ENCODE measurements at regions not wholly inside any gene's neighbourhood (a gene's known extent, or its start where the extent isn't known, plus 50 kb on each side); places are given as distances from the start of the nearest gene placed in this dataset.

DNA sequence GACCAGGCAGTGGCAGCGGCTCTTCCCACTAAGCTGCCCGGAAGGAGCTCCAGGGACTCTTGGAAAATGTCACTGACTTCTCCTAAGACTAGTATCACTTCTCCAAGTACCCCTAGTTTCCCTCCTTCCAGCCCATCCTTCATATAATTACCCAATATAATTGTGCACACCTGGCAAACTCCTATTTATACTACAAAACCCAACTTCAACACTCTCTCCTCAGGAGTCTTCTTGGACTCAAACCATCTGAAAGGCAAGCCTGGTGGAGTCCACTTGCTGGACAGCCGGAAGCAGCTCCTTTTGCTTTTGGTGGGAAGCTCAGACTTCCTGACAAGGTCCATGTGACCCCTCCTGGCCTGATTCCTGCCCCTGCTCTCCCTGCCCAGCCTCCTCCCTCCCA lies 955.9 kb downstream of the TBC1D22A start:
- Histone ChIP-seq H3K9ac (ENCODE audit: low read length) (no peak overlapping the region), H3K36me3 (replicated peaks in 1 of 2; ENCODE audit: control extremely low read depth in 1 of 2, control insufficient read depth in 1 of 2, extremely low read depth in 1 of 2, insufficient read depth in 2 of 2, low read length in 1 of 2) (no peaks in the 10 kb centered on the region), H2AFZ (ENCODE audit: insufficient read depth, low read depth, low read length, poor library complexity, severe bottlenecking) (no peak overlapping the region), H3K9me3 (ENCODE audit: control extremely low read depth in 1 of 3, control insufficient read depth in 2 of 3, insufficient read depth in 1 of 3, low read length in 2 of 3) (peaks cover 0 to 7% (median 0%) of the 10 kb centered on the region in 3 donors), H3K4me3 (ENCODE audit: control extremely low read depth in 1 of 5, extremely low read depth in 1 of 5, insufficient read depth in 1 of 5, low read depth in 2 of 5, low read length in 4 of 5) (no peak overlapping the region), H3K27ac (ENCODE audit: low read length in 2 of 2) (no peak overlapping the region), H3K27me3 (replicated peaks in 1 of 4; ENCODE audit: control extremely low read depth in 1 of 4, control insufficient read depth in 3 of 4, insufficient read depth in 4 of 4, low read length in 3 of 4) (peaks cover 0 to 4% (median 0%) of the 10 kb centered on the region in 4 experiments), H3K4me1 (ENCODE audit: control insufficient read depth in 2 of 2, insufficient read depth in 2 of 2, low read length in 2 of 2) (no peaks in the 10 kb centered on the region), H4K20me1 (ENCODE audit: control insufficient read depth, insufficient read depth, low read length, poor library complexity, severe bottlenecking) (no peaks in the 10 kb centered on the region), H3K4me2 (replicated peaks; ENCODE audit: low read depth, low read length, poor library complexity, severe bottlenecking) (no peak overlapping the region), H3K79me2 (ENCODE audit: control insufficient read depth, insufficient read depth, low read length) (no peaks in the 10 kb centered on the region)
- H3K4me1 Mint-ChIP-seq = no peaks in the 10 kb centered on the region
- ChIA-PET CTCF (no interaction called here), POLR2A (no interaction called here)
- WGBS (ENCODE audit: insufficient coverage) = 81% methylated on average over 3 of the region's 3 CpGs
- ATAC-seq (ENCODE audit: low read depth) = no peak
- DNase-seq = no peak
- TF ChIP-seq EZH2 (IDR thresholded peaks at IDR 0.05; ENCODE audit: borderline replicate concordance, insufficient read depth, low read depth, low read length, poor library complexity, severe bottlenecking) = no peak
- TF ChIP-seq, protein P1, sequence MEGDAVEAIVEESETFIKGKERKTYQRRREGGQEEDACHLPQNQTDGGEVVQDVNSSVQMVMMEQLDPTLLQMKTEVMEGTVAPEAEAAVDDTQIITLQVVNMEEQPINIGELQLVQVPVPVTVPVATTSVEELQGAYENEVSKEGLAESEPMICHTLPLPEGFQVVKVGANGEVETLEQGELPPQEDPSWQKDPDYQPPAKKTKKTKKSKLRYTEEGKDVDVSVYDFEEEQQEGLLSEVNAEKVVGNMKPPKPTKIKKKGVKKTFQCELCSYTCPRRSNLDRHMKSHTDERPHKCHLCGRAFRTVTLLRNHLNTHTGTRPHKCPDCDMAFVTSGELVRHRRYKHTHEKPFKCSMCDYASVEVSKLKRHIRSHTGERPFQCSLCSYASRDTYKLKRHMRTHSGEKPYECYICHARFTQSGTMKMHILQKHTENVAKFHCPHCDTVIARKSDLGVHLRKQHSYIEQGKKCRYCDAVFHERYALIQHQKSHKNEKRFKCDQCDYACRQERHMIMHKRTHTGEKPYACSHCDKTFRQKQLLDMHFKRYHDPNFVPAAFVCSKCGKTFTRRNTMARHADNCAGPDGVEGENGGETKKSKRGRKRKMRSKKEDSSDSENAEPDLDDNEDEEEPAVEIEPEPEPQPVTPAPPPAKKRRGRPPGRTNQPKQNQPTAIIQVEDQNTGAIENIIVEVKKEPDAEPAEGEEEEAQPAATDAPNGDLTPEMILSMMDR (IDR thresholded peaks at IDR 0.05) = no peak
- no peak overlapping the region for H3K4me3 Mint-ChIP-seq
- intact Hi-C loops (cut with micrococcal nuclease) = no loop called here
- no peak overlapping the region for H3K27ac Mint-ChIP-seq
- H3K27me3 Mint-ChIP-seq = peaks cover 13% of the 10 kb centered on the region
- H3K9me3 Mint-ChIP-seq (ENCODE audit: insufficient read depth) = no peaks in the 10 kb centered on the region

- no peak overlapping the region for H3K27ac ChIP-seq (ENCODE audit: low read length in 2 of 2)
- H3K4me1 ChIP-seq (ENCODE audit: control insufficient read depth in 2 of 2, insufficient read depth in 2 of 2, low read length in 2 of 2) = no peaks in the 10 kb centered on the region
- no peaks in the 10 kb centered on the region for H4K20me1 ChIP-seq (ENCODE audit: control insufficient read depth, insufficient read depth, low read length, poor library complexity, severe bottlenecking)
- no peaks in the 10 kb centered on the region for H3K36me3 ChIP-seq (replicated peaks in 1 of 2; ENCODE audit: control extremely low read depth in 1 of 2, control insufficient read depth in 1 of 2, extremely low read depth in 1 of 2, insufficient read depth in 2 of 2, low read length in 1 of 2)
- CTCF ChIA-PET = no interaction called here
- H3K4me2 ChIP-seq (replicated peaks; ENCODE audit: low read depth, low read length, poor library complexity, severe bottlenecking) = no peak overlapping the region
- no peak overlapping the region for H3K9ac ChIP-seq (ENCODE audit: low read length)
- ATAC-seq (ENCODE audit: low read depth) (no peak), DNase-seq (no peak)
- H3K27ac Mint-ChIP-seq = no peak overlapping the region
- H3K4me3 Mint-ChIP-seq = no peak overlapping the region
- no peaks in the 10 kb centered on the region for H3K9me3 Mint-ChIP-seq (ENCODE audit: insufficient read depth)
- intact Hi-C loops (cut with micrococcal nuclease) = no loop called here
- no peak overlapping the region for H2AFZ ChIP-seq (ENCODE audit: insufficient read depth, low read depth, low read length, poor library complexity, severe bottlenecking)
- no peaks in the 10 kb centered on the region for H3K79me2 ChIP-seq (ENCODE audit: control insufficient read depth, insufficient read depth, low read length)
- H3K4me3 ChIP-seq (ENCODE audit: control extremely low read depth in 1 of 5, extremely low read depth in 1 of 5, insufficient read depth in 1 of 5, low read depth in 2 of 5, low read length in 4 of 5) = no peak overlapping the region
- H3K9me3 ChIP-seq (ENCODE audit: control extremely low read depth in 1 of 3, control insufficient read depth in 2 of 3, insufficient read depth in 1 of 3, low read length in 2 of 3) = peaks cover 0 to 7% (median 0%) of the 10 kb centered on the region in 3 donors
- 91% methylated on average over 16 of the region's 16 CpGs for WGBS (ENCODE audit: insufficient coverage)
- peaks cover 13% of the 10 kb centered on the region for H3K27me3 Mint-ChIP-seq
- peaks cover 0 to 4% (median 0%) of the 10 kb centered on the region in 4 experiments for H3K27me3 ChIP-seq (replicated peaks in 1 of 4; ENCODE audit: control extremely low read depth in 1 of 4, control insufficient read depth in 3 of 4, insufficient read depth in 4 of 4, low read length in 3 of 4)
- TF ChIP-seq, protein P1 (IDR thresholded peaks at IDR 0.05) = no peak
- no peak for TF ChIP-seq EZH2 (IDR thresholded peaks at IDR 0.05; ENCODE audit: borderline replicate concordance, insufficient read depth, low read depth, low read length, poor library complexity, severe bottlenecking)
- no peaks in the 10 kb centered on the region for H3K4me1 Mint-ChIP-seq
- POLR2A ChIA-PET = no interaction called here
Measured at GRCh38 chr22:47716890-47717615, 954.6 kb downstream of the TBC1D22A start.
